SHP77 treated with DMSO at 0.1 percent for 48 hours (cell line): ENCODE measurements at regions not wholly inside any gene's neighbourhood (a gene's known extent, or its start where the extent isn't known, plus 50 kb on each side); places are given as distances from the start of the nearest gene placed in this dataset.
"Not testable (repeated sequence)": the region's sequence is repeated elsewhere in the genome, so short reads cannot be mapped to it uniquely, and the experiment has no call there.

Experiments
- DNase-seq: peaks from one replicate; lab custom pipeline; 2025; lab: John Stamatoyannopoulos, UW

DNA sequence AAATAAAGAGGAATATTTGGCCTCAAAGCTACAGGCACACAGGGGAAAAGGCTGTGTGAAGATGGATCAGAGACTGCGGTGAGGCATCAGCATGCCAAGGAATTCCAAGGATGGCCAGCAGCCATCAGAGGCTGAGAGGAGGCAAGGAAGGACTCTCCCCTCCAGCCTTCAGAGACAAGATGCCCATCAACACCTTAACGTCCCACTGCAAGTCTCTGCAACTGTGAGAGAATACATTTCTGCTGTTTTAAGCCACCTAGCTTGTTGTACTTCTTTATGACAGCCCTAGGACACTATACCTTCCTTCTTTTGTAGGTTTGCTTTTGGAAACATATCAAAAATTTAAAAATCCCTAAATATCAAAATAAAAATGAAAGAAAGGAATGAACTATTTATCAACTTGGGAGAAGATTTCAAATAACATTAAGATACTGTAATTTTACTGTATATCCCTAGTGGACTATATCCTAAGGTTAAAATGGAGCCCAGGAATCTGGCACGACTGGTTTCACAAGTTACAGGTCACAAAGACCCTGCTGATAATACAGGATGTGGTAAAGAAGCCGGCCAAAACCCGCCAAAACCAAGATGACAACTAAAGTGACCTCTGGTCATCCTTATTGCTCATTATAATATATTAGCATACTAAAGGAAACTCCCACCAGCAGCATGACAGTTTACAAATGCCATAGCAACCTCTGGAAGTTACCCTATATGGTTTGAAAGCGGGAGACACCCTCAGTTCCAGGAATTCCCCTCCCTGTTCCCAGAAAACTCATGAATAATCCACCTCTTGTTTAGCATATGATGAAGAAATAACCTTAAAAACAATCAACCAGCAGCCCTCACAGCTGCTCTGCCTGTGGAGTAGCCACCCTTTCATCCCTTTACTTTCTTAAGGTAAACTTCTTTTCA, 185.2 kb downstream of the AVL9 start:
- DNase-seq = no peak

DNA sequence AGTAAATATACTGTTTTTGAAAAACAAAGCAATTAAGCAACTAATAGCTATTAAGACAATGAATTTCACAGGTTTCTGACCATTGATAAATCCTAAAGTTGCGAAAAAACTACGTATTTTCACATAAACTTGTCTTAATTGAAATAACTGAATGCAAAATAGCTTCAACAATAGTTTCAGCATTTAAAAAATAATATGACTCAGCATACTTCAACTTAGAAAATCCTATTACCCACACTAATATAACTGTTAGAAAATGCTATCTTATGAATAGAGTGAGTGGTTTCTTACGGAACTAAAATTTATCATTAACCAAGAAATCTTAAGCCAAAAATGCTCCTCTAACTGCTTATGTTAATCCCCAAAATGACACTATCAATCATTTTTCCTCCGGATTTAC, 183.9 kb downstream of the AVL9 start:
- DNase-seq = no peak

DNA sequence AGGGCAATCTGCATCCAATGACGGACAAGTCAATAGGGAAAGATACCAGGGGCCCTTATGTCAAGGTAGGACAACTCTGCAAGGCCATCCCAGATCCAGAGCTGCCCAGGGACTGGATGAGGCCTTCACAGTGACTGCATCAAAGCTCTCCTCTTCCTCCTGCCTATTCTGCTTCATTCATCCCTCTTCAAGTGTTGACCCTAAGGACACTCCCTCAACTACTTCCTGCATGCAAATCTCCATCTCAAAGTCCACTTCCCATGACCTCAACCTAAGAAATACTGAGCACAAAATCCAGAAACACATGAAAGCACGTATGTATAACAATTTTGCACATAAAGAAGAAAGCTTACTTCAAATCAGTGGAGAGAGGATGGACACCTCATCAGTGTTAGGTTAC, 182.3 kb downstream of the AVL9 start:
- no peak for DNase-seq

DNA sequence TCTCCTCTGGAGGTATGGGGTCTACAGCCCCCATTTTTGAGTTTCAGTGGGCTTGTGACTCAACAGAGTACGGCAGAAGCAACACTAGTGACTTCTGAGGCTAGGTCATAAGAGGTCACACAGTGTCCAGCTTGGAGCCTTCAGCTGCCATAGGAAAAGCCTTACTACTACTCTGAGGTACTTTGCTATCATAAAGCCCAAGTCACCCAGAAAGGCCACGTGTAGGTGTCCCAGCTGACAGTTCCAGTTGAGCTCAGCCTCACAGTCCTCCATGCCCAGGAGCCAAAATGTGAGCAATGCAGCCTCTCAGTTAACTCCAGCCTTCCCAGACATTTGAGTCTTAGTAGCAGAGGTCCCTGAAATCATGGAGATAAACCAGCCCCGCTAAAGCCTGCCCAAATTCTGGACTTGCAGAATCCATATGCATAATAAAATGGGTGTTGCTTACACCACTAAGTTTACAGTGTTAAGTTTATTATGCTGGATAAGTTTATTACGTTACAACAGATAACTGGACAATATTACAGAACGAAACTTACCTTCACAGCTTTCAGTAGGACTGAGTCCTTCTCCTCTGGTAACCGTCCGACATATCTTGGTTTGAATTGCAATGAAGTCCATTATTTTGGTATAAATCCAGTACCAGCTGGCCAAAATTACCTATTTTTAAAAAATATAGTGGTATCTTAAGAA, 181.1 kb downstream of the AVL9 start:
- DNase-seq = no peak

DNA sequence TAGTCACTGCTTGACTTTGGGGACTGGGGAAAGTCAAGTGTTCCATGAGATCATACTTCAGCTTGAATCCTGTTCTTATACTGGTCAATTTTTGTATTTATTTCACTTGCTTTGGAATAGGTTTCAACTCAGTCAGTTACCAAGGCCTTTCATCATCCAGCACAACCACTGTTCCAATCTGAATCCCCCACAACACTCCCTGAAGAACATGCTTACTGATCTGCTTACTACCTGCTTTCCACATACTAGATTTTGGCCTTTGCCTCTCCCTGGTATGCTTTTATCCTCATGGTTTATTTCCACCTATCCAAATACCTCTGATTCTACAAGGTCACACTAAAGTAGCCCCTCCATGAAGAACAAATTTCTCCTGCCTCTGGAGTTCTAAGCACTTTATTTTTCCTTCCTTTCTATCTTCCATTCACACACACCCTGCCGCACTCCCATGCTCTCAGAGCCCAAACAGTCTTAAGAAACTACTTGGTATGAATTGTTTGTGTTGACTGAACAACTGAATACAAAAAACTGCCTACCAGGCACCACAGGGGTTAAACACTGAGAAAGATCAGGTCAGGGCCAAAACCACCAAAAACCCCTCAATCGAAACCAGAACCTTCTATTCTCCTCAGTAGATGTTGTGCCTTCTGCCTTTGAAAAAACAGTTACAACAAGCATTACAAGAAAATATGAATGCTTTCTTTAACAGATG, 178.1 kb downstream of the AVL9 start:
- DNase-seq = no peak

DNA sequence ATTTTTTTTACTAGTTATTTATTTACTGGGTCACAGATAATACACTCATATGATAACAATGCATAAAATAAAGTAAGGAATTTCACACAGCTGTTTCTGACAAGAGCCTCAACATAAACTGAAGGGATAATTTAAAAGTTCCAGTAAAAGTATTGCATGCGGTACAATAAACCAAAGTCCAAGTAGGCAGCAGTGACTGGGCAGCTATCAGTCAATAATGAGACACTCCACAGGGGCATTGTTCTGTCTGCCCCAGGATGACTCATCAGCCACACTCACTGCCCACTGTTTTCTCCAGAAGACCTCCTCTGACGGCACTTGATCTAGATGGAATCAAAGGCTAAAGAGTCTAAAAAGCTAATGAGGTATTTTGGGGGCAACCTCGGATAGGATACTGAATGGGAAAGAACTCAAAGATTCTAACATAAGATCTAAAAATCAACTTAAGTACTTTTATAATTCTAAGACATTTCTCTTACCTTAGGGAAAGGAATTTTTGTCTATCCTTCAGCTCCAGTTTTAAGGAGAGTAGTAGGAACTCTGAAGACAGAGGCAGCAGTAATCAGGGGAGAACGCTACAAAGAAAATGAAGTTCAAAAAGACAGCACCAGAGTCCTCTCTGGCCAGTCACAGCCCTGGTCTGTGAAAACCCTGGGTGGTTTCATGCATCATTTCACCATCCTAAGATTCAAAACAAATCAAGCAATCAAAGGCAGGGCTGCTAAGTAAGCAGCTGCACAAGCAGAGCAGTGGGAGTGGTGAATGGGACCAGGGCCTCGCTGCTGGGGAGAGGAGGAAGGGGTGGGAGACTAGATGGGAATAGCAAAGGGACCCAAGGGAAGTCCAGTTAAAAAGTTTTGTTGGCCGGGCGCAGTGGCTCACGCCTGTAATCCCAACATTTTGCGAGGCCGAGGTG, 175.1 kb downstream of the AVL9 start:
- peak; percentile 77 for DNase-seq

DNA sequence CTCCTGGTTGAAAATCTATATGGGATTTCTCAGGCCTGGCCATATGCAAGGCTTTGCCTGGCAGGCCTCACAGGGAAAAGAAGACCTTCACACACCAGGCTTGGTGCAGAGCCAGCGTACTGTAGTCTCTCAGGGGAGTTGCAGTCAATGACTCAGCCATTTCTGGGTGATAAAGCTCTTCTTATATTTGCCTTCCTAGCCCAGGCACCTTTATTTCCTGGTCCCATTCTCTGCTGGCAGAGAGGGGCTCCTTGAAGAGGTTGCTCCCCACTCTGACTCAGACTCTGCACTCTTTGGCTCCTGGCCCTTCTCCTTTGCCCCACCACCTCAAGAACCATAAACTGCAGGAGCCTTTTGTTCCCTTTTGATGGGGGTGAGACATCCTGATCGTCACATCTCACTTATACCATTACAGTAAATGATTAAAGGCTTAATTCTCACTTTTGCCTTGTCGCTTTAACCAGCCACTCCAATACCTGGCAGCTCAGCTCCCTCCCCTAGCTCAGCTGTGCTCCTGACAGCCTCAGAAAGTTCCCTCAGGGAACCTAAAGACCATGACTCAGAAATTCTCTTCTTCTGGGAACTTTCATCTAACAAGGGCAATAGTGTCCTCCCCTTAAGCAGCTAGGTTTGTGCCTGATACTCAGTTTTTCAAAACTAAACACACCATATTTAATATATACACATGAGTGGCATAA, 174.0 kb downstream of the AVL9 start:
- peak; percentile 52 for DNase-seq

DNA sequence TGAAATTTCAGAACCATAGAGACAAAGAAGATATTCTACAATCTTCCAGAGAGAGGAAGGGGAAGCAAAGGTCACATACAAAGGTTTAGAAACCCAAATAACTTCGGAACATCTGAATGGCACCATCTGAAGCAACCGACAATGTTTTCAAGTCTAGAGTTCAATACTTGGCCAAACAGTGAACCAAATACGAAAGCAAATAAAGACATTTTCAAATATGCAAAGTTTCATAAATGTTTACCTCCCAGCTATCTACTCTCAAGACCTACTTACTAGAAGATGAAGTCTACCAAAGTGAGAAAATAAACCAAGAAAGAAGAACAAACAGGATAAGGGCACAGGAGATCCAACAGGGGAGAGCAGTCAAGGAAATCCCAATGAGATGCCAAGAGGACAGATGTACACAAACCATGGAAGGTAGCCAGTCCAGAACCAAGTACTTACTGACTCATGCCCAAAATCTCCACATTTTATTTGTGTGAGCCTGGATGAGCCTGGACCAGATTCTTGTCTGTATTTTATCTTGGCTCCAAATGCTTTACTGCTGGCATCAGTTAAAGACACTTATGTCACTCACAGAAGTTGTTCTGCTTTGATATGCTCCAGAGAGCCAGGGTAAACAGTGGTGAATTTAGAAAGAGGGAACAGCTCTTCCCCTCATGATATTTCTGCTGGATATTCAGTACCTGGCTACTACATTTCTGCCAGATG, 173.3 kb downstream of the AVL9 start:
- DNase-seq = not testable (repeated sequence)

DNA sequence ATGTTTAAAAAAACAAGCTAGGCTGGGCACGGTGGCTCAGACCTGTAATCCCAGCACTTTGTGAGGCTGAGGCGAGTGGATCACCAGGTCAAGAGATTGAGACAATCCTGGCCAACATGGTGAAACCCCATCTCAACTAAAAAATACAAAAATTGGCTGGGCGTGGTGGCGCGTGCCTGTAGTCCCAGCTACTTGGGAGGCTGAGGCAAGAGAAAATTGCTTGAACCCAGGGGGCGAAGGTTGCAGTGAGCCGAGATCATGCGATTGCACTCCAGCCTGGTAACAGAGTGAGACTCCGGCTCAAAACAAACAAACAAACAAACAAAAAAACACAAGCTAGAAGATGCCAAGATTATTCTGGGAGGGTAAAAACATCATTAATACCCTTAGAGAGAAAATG, 172.3 kb downstream of the AVL9 start:
- DNase-seq = not testable (repeated sequence)

DNA sequence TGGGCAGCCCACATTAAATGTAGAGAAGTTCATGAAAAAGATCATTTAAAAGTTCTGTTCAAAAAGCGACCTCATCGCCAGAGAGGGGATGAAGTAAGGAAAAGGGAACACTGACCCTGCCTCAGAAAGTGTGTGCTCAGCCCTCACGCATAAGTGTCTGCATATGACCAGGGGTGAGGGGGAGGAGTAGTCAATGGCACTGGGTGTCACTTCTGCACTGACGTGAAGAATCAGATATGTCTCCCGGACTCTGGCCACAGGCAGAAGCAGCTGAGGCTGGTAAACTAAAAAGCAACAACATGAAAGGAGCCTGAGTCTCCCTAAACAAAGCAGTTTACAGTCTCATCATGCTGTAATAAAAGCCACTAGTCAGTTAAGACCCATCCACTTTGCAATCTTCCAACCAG, 168.5 kb downstream of the AVL9 start:
- DNase-seq = not testable (repeated sequence)

DNA sequence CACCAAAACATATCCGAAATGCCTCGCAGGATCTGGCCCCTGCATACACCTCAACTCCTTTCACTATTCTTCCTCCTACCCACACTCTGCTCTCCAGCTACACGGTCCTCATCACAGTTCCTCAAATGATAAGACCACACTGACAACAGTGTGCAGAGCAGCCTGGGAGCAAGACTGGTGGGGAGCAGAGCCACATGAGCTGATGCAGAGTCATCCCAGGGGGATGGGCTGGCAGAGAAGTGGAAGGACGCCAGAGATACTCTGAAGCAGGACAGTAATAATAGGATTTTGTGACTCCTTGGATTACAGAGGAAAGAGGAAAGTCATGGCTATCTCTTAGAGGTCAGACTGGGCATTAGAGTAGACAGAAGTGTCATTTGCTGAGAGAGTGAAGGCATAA, 167.2 kb downstream of the AVL9 start:
- not testable (repeated sequence) for DNase-seq

DNA sequence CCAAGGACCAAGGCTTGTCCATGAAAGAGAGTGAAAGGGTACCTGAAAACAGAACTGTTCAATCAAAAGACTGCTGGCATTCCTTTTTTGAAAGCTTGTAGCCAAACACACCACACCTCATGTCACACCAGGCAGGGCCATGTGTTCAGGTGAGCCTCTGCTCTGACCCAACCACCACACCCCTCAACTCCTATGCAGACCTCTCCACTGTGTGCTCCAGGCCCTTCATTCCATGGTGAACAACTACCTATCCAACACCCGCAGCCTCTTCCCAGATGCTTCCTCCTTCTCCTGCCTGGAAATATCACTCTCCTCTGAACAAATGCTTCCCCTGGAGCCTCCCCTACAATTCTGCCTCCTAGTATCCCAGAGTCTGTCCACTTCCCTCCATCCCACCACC, 166.6 kb downstream of the AVL9 start:
- no peak for DNase-seq

DNA sequence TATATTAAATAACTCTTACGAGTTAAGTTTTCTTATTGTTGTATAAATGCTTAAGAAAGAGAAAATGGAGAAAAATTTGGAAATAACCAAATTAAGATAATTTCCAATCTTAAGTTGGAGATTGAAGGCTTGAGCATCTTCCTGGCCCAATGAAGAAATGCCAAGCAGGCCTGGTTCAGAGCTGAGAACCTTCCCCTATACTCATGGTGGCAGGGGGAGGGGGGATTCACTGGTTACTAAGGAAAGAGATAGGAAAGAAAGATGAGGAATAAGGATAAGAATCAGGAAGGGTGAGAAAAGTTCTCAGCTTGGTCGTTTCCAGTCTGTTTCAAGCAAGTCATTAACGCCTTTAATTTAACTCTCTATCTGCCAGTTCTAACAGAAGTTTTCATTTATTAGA, 166.2 kb downstream of the AVL9 start:
- DNase-seq = no peak

DNA sequence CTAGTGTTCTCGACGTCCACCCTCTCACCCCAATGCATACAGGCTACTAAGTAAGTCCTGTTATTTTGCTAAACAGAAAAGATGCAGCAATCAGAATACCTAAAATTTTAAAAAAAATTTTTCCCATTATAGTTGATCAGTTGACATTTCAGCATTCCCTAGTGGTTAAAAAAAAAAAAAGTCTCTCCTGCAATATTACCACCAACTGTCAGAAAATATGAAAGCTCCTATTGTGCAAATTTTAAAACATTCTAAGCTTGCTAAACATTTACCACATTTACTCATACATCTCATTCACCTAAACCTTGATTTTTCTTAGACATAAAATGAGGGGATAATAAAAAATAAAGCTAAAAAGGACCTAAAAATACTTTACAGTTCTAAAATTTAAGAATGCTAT, 165.6 kb downstream of the AVL9 start:
- DNase-seq = no peak

DNA sequence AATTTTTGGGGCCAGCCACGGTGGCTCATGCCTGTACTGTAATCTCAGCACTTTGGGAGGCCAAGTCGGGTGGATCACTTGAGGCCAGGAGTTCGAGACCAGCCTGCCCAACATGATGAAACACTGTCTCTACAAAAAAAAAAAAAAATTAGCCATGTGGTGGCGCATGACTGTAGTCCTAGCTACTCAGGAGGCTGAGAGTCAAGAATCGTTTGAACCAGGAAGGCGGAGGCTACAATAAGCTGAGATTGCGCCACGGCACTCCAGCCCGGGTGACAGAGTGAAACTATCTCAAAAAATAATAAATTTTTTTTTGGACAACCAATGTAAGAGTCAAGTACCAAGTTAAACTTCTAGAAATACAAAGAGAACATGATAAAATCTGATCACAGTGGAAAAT, 164.6 kb downstream of the AVL9 start:
- DNase-seq = no peak

DNA sequence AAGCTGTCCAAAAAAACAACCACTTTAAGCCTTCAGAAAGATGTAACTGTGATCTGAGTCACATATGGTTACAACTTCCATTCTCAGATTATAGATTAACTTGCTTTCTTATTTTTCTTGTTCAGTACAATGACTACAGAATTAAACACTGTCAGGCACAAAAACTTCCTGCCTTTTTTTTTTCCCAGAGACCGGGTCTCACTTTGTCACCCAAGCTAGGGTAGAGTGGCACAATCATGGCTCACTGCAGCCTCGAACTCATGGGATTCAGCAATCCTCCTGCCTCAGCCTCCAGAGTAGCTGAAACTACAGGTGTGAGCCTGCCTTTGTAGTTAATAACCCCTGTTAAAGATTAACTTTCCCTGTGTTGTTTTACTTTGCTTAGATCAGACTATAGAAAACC, 163.2 kb downstream of the AVL9 start:
- DNase-seq = no peak

DNA sequence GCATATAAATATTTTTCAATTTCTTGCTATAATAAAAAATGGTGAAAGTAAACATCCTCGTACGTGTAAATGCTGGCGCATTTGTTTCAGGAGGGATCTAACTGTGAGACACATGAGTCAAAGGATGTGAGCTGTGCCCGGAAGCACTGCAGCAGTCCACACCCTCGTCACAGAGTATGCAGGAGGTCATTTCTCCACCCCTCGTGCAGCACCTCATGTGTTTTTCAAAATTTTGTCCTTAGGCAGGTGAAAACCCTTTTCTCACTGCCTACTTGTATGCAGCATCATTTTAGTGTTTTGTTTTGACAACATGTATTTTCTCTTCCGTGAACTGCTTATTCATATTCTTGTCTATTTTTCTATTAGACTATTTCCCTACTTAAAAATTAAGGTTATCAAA, 162.7 kb downstream of the AVL9 start:
- DNase-seq = no peak

DNA sequence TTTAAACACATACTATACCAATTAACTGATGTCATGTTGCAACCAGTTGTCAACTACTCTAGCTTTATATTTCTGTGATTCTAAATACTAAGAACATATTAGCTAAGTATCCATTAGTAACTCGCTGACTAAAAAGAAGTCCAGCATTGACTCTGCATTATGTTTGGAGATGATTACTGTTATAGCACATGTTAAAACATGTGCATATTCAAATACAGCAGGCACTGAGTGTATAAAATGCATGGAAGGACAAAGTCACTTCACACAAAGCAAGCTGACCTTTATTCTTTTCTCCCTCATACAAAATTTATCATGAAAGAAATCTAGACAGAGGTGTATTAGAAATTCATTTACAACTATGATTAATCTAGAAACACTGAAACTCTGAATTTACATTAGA, 159.3 kb downstream of the AVL9 start:
- not testable (repeated sequence) for DNase-seq

DNA sequence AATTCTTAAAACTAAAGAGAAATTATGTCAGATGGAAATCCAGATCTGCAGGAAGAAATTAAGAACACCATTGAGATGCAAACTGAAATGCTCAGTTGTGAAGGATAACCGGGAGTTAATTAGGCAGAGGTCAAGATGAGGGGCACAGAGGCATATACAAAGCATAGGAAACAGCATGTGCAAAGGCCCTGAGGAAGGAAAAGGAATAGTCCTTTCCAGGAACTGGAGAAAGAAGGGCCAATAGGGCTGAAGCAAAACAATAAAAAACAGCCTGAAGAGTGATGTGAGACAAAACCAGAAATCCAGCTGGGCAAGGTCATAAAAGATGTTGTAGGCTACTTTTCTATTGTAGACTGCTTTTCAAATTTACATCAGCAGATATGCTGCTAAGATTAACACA, 155.1 kb downstream of the AVL9 start:
- not testable (repeated sequence) for DNase-seq

DNA sequence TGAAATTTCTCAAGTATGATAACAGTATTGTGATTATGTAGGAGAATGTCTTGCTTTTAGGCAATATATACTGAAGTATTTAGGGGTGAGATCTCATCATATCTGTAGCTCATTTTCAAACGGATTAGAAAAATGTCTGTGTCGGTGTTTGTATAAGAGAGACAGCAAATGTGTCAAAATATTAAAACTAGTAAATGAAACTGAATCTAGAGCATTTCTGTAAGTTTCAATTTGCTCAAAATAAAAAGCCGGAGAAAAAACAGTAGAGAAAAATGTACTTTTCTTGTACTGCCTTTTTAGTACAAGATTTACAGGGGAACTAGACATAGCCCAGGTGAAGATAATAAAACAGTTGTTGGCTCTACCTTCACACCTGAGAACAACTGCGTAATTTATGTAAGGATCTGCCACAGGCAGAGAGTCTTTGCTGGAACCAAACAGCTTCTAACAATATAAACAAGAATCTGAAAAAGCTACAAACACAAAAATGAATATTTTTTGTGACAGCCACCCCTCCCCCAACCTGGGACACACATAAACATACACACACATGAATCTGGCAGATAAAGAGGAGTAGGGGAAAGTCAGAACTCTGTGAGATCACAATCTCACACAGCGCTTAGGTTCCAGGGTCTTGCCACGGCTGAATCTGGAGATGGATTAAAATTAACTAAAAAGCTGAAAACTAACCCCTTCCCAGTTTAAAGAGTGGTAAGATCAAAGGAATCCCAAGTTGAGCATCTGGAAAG, 153.3 kb downstream of the AVL9 start:
- no peak for DNase-seq
